ENCODE measurements at regions not wholly inside any gene's neighbourhood (a gene's known extent, or its start where the extent isn't known, plus 50 kb on each side); places are given as distances from the start of the nearest gene placed in this dataset.
"Not testable (repeated sequence)": the region's sequence is repeated elsewhere in the genome, so short reads cannot be mapped to it uniquely, and the experiment has no call there.

DNA sequence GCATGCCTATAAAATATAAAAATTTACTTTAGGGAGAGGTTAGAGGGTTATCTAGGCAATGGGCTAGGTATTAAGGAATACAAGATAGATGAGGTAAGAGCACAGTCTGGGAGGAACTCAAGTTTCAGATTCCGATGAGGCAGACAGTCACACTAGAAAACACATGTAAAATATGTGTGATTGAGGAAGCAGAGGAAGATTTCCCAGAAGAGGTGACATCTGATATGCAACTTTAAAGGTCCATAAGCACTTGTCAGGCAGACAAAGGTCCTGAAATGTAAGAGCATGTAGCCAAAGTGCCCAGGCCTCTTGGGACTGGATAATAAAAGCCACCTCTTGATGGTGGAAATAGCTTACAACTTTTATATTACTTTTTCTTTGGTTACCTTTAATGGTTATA lies 81.1 kb upstream of the AADAT start:
- WGBS, 5 donors: 55 to 76% (median 68%) methylated on average over 1 of the region's 1 CpG
- no peaks in the 10 kb centered on the region for H3K27me3 ChIP-seq
- H3K4me1 ChIP-seq: no peaks in the 10 kb centered on the region
- intact Hi-C loops (cut with DNase I; ENCODE audit: low total_unique reads): no loop called here
- no peaks in the 10 kb centered on the region for H3K36me3 ChIP-seq
- TF ChIP-seq POLR2AphosphoS5 (IDR thresholded peaks at IDR 0.05) (no peak), POLR2A (IDR thresholded peaks at IDR 0.05) (no peak), EP300 (IDR thresholded peaks at IDR 0.05) (no peak)
- TF ChIP-seq, protein P1, sequence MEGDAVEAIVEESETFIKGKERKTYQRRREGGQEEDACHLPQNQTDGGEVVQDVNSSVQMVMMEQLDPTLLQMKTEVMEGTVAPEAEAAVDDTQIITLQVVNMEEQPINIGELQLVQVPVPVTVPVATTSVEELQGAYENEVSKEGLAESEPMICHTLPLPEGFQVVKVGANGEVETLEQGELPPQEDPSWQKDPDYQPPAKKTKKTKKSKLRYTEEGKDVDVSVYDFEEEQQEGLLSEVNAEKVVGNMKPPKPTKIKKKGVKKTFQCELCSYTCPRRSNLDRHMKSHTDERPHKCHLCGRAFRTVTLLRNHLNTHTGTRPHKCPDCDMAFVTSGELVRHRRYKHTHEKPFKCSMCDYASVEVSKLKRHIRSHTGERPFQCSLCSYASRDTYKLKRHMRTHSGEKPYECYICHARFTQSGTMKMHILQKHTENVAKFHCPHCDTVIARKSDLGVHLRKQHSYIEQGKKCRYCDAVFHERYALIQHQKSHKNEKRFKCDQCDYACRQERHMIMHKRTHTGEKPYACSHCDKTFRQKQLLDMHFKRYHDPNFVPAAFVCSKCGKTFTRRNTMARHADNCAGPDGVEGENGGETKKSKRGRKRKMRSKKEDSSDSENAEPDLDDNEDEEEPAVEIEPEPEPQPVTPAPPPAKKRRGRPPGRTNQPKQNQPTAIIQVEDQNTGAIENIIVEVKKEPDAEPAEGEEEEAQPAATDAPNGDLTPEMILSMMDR (IDR thresholded peaks at IDR 0.05): no peak
- H3K9me3 ChIP-seq: peaks cover 0 to 8% (median 0%) of the 10 kb centered on the region in 4 donors
- H3K4me3 ChIP-seq: no peak overlapping the region
- DNase-seq: no peak
- H3K27ac ChIP-seq: no peak overlapping the region

DNA sequence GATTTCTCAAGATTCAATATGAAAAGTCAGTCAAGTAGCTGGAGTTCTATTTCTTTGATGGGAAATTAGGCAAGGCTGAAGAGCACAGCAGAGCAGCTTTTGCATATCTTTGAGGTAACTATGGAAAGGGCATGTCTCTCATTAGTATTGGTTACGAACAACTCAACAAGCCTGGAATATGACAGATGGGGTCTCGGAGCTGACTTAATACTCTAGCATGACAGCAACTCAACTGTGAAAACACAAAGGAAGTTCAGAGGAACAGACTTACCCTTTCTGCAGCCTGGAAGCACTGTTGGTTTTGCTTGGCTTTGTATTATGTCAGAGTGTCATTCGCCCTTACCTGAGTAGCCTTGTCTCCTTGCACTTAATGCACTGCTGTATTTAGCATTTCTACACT lies 79.9 kb upstream of the AADAT start:
- Histone ChIP-seq H3K27ac (no peak overlapping the region), H3K9me3 (peaks cover 0 to 8% (median 0%) of the 10 kb centered on the region in 4 donors), H3K4me1 (no peaks in the 10 kb centered on the region), H3K36me3 (no peaks in the 10 kb centered on the region), H3K4me3 (no peak overlapping the region), H3K27me3 (no peaks in the 10 kb centered on the region)
- WGBS, 5 donors: 55 to 85% (median 75%) methylated on average over 3 of the region's 3 CpGs
- TF ChIP-seq POLR2AphosphoS5 (IDR thresholded peaks at IDR 0.05): no peak
- TF ChIP-seq, protein P1 (IDR thresholded peaks at IDR 0.05): no peak
- no peak for TF ChIP-seq EP300 (IDR thresholded peaks at IDR 0.05)
- TF ChIP-seq POLR2A (IDR thresholded peaks at IDR 0.05): no peak
- intact Hi-C loops (cut with DNase I; ENCODE audit: low total_unique reads): no loop called here
- DNase-seq: no peak

DNA sequence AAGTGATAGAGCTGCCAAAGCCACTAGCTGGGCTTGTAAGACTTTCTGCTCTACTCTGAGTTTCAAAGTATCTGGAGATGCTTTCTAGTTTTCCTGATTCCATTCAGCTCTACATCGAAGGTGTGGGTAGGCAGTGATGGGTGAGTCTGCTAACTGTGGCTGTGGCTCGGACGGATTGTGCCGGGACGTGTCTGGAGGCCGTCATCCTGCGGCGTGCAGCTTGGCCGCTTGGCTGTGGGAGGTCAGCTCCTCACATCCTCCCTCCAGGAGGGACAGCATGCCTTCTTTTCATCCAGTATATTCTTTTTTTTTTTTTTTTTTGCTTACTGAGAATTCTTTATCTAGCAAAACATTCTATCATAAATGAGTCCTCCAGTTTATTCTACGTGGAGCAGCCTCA lies 77.9 kb upstream of the AADAT start:
- H3K27me3 ChIP-seq: no peaks in the 10 kb centered on the region
- no peak for DNase-seq
- intact Hi-C loops (cut with DNase I; ENCODE audit: low total_unique reads): no loop called here
- H3K9me3 ChIP-seq: peaks cover 0 to 8% (median 0%) of the 10 kb centered on the region in 4 donors
- H3K36me3 ChIP-seq: no peaks in the 10 kb centered on the region
- no peak for TF ChIP-seq POLR2A (IDR thresholded peaks at IDR 0.05)
- TF ChIP-seq POLR2AphosphoS5 (IDR thresholded peaks at IDR 0.05): no peak
- TF ChIP-seq, protein P1 (IDR thresholded peaks at IDR 0.05): no peak
- no peak for TF ChIP-seq EP300 (IDR thresholded peaks at IDR 0.05)
- no peak overlapping the region for H3K4me3 ChIP-seq
- no peak overlapping the region for H3K27ac ChIP-seq
- H3K4me1 ChIP-seq: no peaks in the 10 kb centered on the region
- 80 to 82% (median 81%) methylated on average over 10 of the region's 10 CpGs for WGBS, 5 donors

DNA sequence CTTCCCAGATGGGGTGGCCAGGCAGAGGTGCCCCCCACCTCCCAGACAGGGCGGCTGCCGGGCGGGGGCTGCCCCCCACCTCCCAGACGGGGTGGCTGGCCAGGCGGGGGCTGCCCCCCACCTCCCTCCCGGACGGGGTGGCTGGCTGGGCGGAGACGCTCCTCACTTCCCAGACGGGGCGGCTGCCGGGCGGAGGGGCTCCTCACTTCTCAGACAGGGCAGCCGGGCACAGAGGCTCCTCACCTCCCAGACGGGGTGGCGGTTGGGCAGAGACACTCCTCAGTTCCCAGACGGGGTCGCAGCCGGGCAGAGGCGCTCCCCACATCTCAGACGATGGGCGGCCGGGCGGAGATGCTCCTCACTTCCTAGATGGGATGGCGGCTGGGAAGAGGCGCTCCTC lies 76.4 kb upstream of the AADAT start:
- H3K27ac ChIP-seq; H3K4me1 ChIP-seq; H3K36me3 ChIP-seq; intact Hi-C loops (cut with DNase I; ENCODE audit: low total_unique reads); H3K27me3 ChIP-seq; H3K4me3 ChIP-seq; H3K9me3 ChIP-seq; DNase-seq: not testable (repeated sequence)
- WGBS, 5 donors: 80 to 100% (median 95%) methylated on average over 1 to 20 of the region's 26 CpGs

DNA sequence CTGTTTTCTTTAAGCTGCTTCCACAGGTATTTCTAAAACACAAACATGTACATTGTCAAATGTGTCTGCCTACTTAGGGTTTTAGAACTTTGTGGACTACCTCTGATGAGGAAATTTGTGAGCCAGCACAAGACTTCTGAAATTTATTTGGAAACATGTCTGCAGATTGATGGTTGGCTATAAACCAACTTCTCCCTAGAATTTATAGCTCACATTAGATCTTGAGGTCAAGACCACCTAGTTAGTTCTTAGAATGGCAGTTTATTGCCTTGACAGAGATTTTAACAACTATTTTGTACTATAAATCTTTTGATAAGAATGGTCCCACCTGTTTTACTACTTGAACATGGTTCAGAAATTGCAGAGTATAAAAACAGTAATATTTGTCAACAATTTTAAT lies 72.7 kb upstream of the AADAT start:
- TF ChIP-seq POLR2AphosphoS5 (IDR thresholded peaks at IDR 0.05): no peak
- TF ChIP-seq POLR2A (IDR thresholded peaks at IDR 0.05): no peak
- TF ChIP-seq EP300 (IDR thresholded peaks at IDR 0.05): no peak
- TF ChIP-seq, protein P1 (IDR thresholded peaks at IDR 0.05): no peak
- H3K4me3 ChIP-seq: no peak overlapping the region
- H3K27me3 ChIP-seq: no peaks in the 10 kb centered on the region
- intact Hi-C loops (cut with DNase I; ENCODE audit: low total_unique reads): no loop called here
- no peaks in the 10 kb centered on the region for H3K36me3 ChIP-seq
- H3K4me1 ChIP-seq: no peaks in the 10 kb centered on the region
- peaks cover 0 to 8% (median 1%) of the 10 kb centered on the region in 4 donors for H3K9me3 ChIP-seq
- no peak overlapping the region for H3K27ac ChIP-seq
- no peak for DNase-seq
